MCF 10A (cell line): ENCODE measurements at regions not wholly inside any gene's neighbourhood (a gene's known extent, or its start where the extent isn't known, plus 50 kb on each side); places are given as distances from the start of the nearest gene placed in this dataset.

Experiments used
- BruUV-seq: library from RNA; stranded (reverse); fragments of 400-500 nt; replicated peaks from 2 replicates; lab custom pipeline; 2021; lab: Mats Ljungman, UMichigan
- CTCF ChIA-PET: fragments of 300-600 bp; sonication (Branson Sonifier 250); formaldehyde crosslinking; extraction: SDS; loops from one replicate; lab custom pipeline; 2021; ENCODE audit warnings: antibody characterized with exemption, inconsistent platforms; lab: Yijun Ruan, JAX
- POLR2A ChIA-PET: fragments of 300-600, 350-650 bp; sonication (Branson Sonifier 250); formaldehyde crosslinking; extraction: SDS; loops from one replicate; lab custom pipeline; 2020; ENCODE audit warnings: antibody characterized with exemption, inconsistent platforms; lab: Yijun Ruan, JAX
- DNase-seq: peaks from one replicate; pipeline ENCODE4 v3.0.0-alpha.2; 2018; ENCODE audit not compliant: unreplicated experiment
- H3K27ac Mint-ChIP-seq: one replicate; pipeline ENCODE4 v1.8.0; 2022; ENCODE audit warnings: mild to moderate bottlenecking, low read depth, mixed read lengths; ENCODE audit not compliant: unreplicated experiment
- H3K27me3 Mint-ChIP-seq: one replicate; pipeline ENCODE4 v1.8.0; 2022; ENCODE audit warnings: mixed read lengths; ENCODE audit not compliant: insufficient read depth, unreplicated experiment
- H3K36me3 Mint-ChIP-seq: one replicate; pipeline ENCODE4 v1.8.0; 2022; ENCODE audit warnings: mild to moderate bottlenecking, moderate library complexity, mixed read lengths; ENCODE audit not compliant: insufficient read depth, unreplicated experiment
- H3K4me1 Mint-ChIP-seq: one replicate; pipeline ENCODE4 v1.8.0; 2022; ENCODE audit warnings: mixed read lengths; ENCODE audit not compliant: insufficient read depth, unreplicated experiment
- H3K4me3 Mint-ChIP-seq: one replicate; pipeline ENCODE4 v1.8.0; 2022; ENCODE audit warnings: mild to moderate bottlenecking, moderate library complexity, mixed read lengths; ENCODE audit not compliant: unreplicated experiment
- H3K9me3 Mint-ChIP-seq: one replicate; pipeline ENCODE4 v1.8.0; 2022; ENCODE audit warnings: mixed read lengths; ENCODE audit not compliant: unreplicated experiment
- intact Hi-C: fragments of 100-400 bp; cut with micrococcal nuclease; formaldehyde crosslinking; loops from 2 replicates; pipeline ENCODE4 v1.14.1; 2022
- TF ChIP-seq, protein P1 (sequence below): fragments of 200-600 bp; IDR thresholded peaks from one replicate; pipeline ENCODE4 v1.8.0; 2022; ENCODE audit warnings: antibody characterized with exemption, mild to moderate bottlenecking; ENCODE audit not compliant: unreplicated experiment

DNA sequence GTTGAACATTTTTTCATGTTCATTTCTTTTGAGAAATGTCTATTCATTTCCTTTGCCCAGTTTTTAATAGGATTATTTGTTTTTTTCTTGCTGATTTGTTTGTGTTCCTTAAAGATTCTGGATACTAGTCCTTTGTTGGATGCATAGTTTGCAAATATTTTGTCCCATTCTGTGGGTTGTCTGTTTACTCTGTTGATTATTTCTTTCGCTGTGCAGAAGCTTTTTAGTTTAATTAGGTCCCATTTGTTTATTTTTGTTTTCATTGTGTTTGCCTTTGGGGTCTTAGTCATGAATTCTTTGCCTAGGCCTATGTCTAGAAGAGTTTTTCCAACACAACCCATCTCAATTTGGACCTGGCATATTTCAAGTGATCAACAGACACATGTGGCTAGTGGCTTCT is 116.1 kb upstream of the GALNT2 start:
- Mint-ChIP-seq H3K4me1 (peaks cover 15% of the 10 kb centered on the region), H3K9me3 (no peaks in the 10 kb centered on the region), H3K36me3 (no peaks in the 10 kb centered on the region), H3K4me3 (no peak overlapping the region), H3K27ac (no peak overlapping the region), H3K27me3 (no peaks in the 10 kb centered on the region)
- BruUV-seq: no TSS peak
- CTCF ChIA-PET: no interaction called here
- no peak for DNase-seq
- TF ChIP-seq, protein P1, sequence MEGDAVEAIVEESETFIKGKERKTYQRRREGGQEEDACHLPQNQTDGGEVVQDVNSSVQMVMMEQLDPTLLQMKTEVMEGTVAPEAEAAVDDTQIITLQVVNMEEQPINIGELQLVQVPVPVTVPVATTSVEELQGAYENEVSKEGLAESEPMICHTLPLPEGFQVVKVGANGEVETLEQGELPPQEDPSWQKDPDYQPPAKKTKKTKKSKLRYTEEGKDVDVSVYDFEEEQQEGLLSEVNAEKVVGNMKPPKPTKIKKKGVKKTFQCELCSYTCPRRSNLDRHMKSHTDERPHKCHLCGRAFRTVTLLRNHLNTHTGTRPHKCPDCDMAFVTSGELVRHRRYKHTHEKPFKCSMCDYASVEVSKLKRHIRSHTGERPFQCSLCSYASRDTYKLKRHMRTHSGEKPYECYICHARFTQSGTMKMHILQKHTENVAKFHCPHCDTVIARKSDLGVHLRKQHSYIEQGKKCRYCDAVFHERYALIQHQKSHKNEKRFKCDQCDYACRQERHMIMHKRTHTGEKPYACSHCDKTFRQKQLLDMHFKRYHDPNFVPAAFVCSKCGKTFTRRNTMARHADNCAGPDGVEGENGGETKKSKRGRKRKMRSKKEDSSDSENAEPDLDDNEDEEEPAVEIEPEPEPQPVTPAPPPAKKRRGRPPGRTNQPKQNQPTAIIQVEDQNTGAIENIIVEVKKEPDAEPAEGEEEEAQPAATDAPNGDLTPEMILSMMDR: no peak
- intact Hi-C loops: loop anchor here (5.0 kb wide), 1 partner anchor 49 kb away; no protein-coding TSS in a partner anchor
- POLR2A ChIA-PET: no interaction called here

- intact Hi-C loops: loop anchor here (5.0 kb wide), 1 partner anchor 50 kb away; no protein-coding TSS in a partner anchor
- peak; percentile 40 for DNase-seq
- TF ChIP-seq, protein P1: no peak
- Mint-ChIP-seq H3K36me3 (no peaks in the 10 kb centered on the region), H3K4me1 (peaks cover 15% of the 10 kb centered on the region), H3K27ac (peak overlapping the region; percentile 29), H3K9me3 (peaks cover 2% of the 10 kb centered on the region), H3K4me3 (no peak overlapping the region), H3K27me3 (no peaks in the 10 kb centered on the region)
- no TSS peak for BruUV-seq
- CTCF ChIA-PET: interaction anchor here (1.1 to 1.3 kb wide), 4 partner anchors 11 to 215 kb away, joined by 3 to 4 read pairs (median 4); no protein-coding TSS in a partner anchor
- POLR2A ChIA-PET: interaction anchor here (0.6 to 1.5 kb wide), 9 partner anchors 18 to 798 kb away, joined by 3 to 5 read pairs (median 4); no protein-coding TSS in a partner anchor
Measured at GRCh38 chr1:229951856-229952534, 115.0 kb upstream of the GALNT2 start.

DNA sequence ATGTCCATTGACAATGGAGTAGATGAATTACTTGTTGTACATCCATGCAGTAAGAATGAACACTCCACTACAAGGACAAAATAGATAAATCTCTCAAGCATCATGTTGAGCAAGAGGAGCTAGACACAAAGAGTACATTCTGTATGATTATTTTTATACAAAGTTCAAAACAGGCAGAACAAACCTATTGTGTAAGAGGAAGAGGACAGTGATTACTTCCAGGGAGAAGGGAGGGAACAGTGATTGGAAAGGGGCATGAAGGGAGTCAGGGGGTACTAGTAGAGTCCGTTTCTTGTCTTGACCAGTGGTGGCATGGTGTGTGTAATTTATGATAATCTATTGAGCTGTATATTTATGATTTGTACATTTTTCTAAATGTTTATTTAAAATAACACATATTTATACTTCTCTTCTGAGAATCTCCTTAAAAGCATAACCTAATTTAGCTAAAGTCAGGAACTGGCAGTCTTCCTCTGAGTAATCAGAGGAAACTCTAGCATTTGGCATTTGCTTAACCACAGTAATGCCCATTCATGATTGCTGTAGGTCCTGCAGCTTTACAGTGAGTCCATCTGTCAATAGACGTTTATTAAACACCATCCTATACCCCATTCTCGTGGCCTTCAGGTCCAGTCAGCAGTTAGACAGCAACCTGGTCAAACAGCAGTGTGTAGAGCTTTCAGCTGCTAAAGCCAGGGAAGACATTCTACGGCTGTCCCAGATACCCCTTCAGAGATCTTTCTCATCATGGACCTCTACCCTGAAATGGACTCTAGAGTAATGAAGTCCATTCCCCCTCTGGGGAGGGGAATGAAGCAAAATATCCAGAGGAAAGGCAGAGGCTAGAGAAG is 114.1 kb upstream of the GALNT2 start:
- ChIA-PET CTCF (interaction anchor here (0.6 to 1.3 kb wide), 8 partner anchors 12 to 394 kb away, joined by 3 to 4 read pairs (median 3); no protein-coding TSS in a partner anchor), POLR2A (interaction anchor here (0.6 to 1.5 kb wide), 6 partner anchors 19 to 110 kb away, joined by 3 to 5 read pairs (median 4); no protein-coding TSS in a partner anchor)
- Mint-ChIP-seq H3K4me3 (no peak overlapping the region), H3K9me3 (peaks cover 11% of the 10 kb centered on the region), H3K36me3 (no peaks in the 10 kb centered on the region), H3K4me1 (peaks cover 15% of the 10 kb centered on the region), H3K27ac (peak overlapping the region; percentile 29), H3K27me3 (no peaks in the 10 kb centered on the region)
- intact Hi-C loops: loop anchor here (5.0 kb wide), 1 partner anchor 51 kb away; no protein-coding TSS in a partner anchor
- TF ChIP-seq, protein P1: no peak
- BruUV-seq: no TSS peak
- DNase-seq: no peak
